ENCODE measurements at regions not wholly inside any gene's neighbourhood (a gene's known extent, or its start where the extent isn't known, plus 50 kb on each side); places are given as distances from the start of the nearest gene placed in this dataset.

DNA sequence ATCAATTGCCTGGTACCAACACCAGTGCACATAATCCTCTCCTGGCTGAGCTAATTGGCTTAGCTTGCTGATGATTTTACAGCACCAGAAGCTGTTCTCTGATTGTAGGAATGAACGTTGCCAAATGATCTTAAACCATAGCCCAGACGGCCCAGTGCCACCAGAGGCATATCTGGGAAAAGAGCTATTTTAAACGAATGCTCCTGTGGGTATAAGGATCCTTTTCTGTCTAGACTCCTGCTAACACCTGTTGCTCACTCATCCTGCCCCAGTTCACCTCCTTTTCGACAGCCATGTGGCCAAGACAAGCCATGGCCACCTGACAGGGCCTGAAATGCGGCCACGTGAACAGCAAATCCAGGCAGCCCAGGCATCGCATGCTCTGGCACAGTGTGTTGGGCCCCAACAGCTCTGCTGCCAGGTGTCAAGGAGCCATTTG, 289.9 kb upstream of the SLC30A5 start:
- H3K27ac ChIP-seq (ENCODE audit: low read depth, low read length) = peak overlapping the region; percentile 80
- H3K4me3 ChIP-seq (ENCODE audit: low read length in 3 of 3) = peak overlapping the region in 2 of 3 donors; percentile 10 to 31
- H3K9me3 ChIP-seq (ENCODE audit: control insufficient read depth in 3 of 3, low read length in 3 of 3) = no peaks in the 10 kb centered on the region
- peak overlapping the region in 2 of 3 donors; percentile 69 for H3K9ac ChIP-seq (ENCODE audit: low read depth in 1 of 3, low read length in 3 of 3)
- peaks cover 37 to 42% (median 40%) of the 10 kb centered on the region in 3 donors for H3K4me1 ChIP-seq (ENCODE audit: control insufficient read depth in 3 of 3, insufficient read depth in 3 of 3, low read length in 3 of 3)
- H3K27me3 ChIP-seq (ENCODE audit: control insufficient read depth in 3 of 3, insufficient read depth in 3 of 3, low read length in 3 of 3) = no peaks in the 10 kb centered on the region
- H3K36me3 ChIP-seq (ENCODE audit: control insufficient read depth in 3 of 3, insufficient read depth in 3 of 3, low read length in 3 of 3) = no peaks in the 10 kb centered on the region

DNA sequence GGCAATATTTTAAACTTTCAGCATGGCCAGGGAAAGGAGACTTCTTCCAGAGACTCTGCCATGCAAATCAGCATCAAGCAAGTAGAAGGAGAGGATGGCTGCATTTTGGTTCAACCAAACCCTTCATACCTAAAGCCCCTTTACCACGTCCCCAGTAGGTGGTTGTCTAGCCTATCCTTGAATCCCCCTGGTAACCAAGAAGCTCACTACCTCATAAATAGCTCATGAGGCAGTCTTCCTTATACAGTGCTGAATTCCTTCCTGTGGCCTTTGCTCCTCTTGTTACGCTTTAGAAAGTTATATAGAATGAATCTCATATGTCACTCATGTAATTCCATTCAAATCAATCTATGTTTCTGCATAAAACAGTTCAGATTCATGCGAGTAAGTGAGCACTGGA, 289.5 kb upstream of the SLC30A5 start:
- peak overlapping the region; percentile 80 for H3K27ac ChIP-seq (ENCODE audit: low read depth, low read length)
- H3K4me1 ChIP-seq (ENCODE audit: control insufficient read depth in 3 of 3, insufficient read depth in 3 of 3, low read length in 3 of 3) = peaks cover 33 to 38% (median 35%) of the 10 kb centered on the region in 3 donors
- H3K4me3 ChIP-seq (ENCODE audit: low read length in 3 of 3) = peak overlapping the region in 2 of 3 donors; percentile 31 to 49

DNA sequence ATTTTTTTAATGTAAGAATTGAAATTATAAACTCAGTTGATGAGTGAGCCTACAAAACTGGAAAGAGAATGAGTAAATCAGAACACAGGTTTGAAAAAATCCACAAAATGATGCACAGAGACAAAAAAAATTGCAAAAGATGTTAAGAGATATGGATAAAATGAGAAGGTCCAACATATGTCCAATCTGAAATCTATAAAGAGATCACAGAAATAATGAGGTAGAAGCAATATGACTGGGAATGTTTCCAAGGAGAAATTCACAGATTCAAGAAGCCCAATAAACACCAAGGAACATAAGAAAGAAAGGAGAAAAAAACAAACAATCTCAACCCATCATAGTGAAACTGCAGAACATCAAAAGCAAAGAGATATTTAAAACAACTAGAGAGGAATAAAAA, 288.4 kb upstream of the SLC30A5 start:
- Histone ChIP-seq H3K9me3 (ENCODE audit: control insufficient read depth in 3 of 3, low read length in 3 of 3) (no peaks in the 10 kb centered on the region), H3K4me1 (ENCODE audit: control insufficient read depth in 3 of 3, insufficient read depth in 3 of 3, low read length in 3 of 3) (peaks cover 31 to 35% (median 32%) of the 10 kb centered on the region in 3 donors), H3K27me3 (ENCODE audit: control insufficient read depth in 3 of 3, insufficient read depth in 3 of 3, low read length in 3 of 3) (no peaks in the 10 kb centered on the region), H3K4me3 (ENCODE audit: low read length in 3 of 3) (no peak overlapping the region), H3K36me3 (ENCODE audit: control insufficient read depth in 3 of 3, insufficient read depth in 3 of 3, low read length in 3 of 3) (no peaks in the 10 kb centered on the region), H3K9ac (ENCODE audit: low read depth in 1 of 3, low read length in 3 of 3) (no peak overlapping the region), H3K27ac (ENCODE audit: low read depth, low read length) (no peak overlapping the region)

More for the DNA sequence above, 289.5 kb upstream of the SLC30A5 start:
- no peaks in the 10 kb centered on the region for H3K9me3 ChIP-seq (ENCODE audit: control insufficient read depth in 3 of 3, low read length in 3 of 3)
- H3K27me3 ChIP-seq (ENCODE audit: control insufficient read depth in 3 of 3, insufficient read depth in 3 of 3, low read length in 3 of 3) = no peaks in the 10 kb centered on the region
- H3K9ac ChIP-seq (ENCODE audit: low read depth in 1 of 3, low read length in 3 of 3) = peak overlapping the region; percentile 51 to 69 (median 69)
- no peaks in the 10 kb centered on the region for H3K36me3 ChIP-seq (ENCODE audit: control insufficient read depth in 3 of 3, insufficient read depth in 3 of 3, low read length in 3 of 3)

DNA sequence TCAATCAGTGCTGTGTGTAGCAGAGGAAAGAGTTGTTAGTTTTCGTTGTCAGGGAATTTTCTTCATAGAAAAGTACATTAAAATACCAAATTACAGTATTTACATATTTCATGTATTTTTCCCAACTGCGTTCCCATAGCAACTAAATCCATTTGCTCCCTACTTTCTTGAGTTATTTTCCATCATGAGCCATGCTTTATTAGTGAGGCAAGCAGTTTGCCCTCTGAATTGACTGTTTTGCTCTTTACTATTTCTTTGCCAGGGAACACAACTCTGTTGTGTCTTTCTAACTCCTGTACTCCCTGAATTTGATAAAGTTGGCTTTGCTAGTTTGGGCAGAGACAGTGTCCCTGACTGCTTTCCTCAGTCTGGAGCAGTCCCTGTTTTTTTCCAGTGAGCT, 276.2 kb upstream of the SLC30A5 start:
- Histone ChIP-seq H3K9me3 (ENCODE audit: control insufficient read depth in 3 of 3, low read length in 3 of 3) (no peaks in the 10 kb centered on the region), H3K27ac (ENCODE audit: low read depth, low read length) (no peak overlapping the region), H3K9ac (ENCODE audit: low read depth in 1 of 3, low read length in 3 of 3) (no peak overlapping the region), H3K4me3 (ENCODE audit: low read length in 3 of 3) (no peak overlapping the region), H3K4me1 (ENCODE audit: control insufficient read depth in 3 of 3, insufficient read depth in 3 of 3, low read length in 3 of 3) (peaks cover 0 to 15% (median 3%) of the 10 kb centered on the region in 3 donors), H3K27me3 (ENCODE audit: control insufficient read depth in 3 of 3, insufficient read depth in 3 of 3, low read length in 3 of 3) (no peaks in the 10 kb centered on the region), H3K36me3 (ENCODE audit: control insufficient read depth in 3 of 3, insufficient read depth in 3 of 3, low read length in 3 of 3) (no peaks in the 10 kb centered on the region)

DNA sequence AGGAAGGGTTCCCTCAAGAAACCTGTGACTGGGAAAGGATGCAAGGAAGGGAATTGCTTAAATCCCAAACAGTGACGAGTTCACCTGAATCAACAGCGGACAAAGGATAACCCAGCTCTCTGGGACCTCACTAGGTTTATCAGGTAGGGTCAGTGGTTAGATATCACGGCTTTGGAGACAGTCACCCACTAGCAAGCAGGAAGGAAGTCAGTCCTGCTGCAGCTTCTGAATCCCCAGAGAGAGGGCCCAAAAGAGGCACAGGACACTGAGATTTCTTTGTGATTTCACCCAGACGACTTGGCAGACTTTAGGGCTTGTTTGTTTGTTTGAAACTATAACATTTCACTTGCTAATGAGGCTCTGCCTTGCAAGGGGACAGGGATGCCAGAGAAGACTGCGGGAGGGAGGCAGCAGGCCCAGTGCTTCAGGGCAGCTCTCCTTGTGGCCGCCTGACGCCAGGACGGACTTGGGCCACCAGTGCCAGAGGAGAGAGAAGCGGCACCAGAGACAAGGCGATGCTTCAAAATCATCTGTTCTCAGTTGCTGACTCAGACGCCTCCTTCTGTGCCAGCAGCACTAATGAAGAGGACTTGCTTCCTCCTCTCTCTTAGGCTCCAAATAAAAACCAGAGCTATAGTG, 275.6 kb upstream of the SLC30A5 start:
- no peaks in the 10 kb centered on the region for H3K36me3 ChIP-seq (ENCODE audit: control insufficient read depth in 3 of 3, insufficient read depth in 3 of 3, low read length in 3 of 3)
- H3K9ac ChIP-seq (ENCODE audit: low read depth in 1 of 3, low read length in 3 of 3) = peak overlapping the region in 1 of 3 donors; percentile 33
- no peaks in the 10 kb centered on the region for H3K9me3 ChIP-seq (ENCODE audit: control insufficient read depth in 3 of 3, low read length in 3 of 3)
- H3K27me3 ChIP-seq (ENCODE audit: control insufficient read depth in 3 of 3, insufficient read depth in 3 of 3, low read length in 3 of 3) = no peaks in the 10 kb centered on the region
- peaks cover 0 to 15% (median 3%) of the 10 kb centered on the region in 3 donors for H3K4me1 ChIP-seq (ENCODE audit: control insufficient read depth in 3 of 3, insufficient read depth in 3 of 3, low read length in 3 of 3)
- no peak overlapping the region for H3K4me3 ChIP-seq (ENCODE audit: low read length in 3 of 3)
- H3K27ac ChIP-seq (ENCODE audit: low read depth, low read length) = no peak overlapping the region

DNA sequence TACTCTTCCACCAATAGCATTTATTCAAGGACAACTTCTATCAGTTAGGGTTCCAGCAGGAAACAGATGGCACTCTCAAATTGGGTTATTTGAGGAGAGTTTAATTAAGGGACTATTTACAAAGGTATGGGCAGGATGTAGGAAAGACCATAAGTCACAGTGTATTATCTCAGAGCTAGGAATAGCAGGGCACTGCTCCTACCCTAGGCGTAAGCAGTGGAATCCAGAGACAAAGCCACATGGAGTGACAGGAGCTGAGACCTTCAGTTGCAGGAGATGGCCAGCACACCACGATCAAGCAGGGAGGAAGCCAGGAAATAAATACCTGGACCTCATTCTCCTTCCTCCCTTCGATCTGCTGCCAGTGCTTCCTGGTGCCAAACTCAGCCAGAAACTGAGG, 274.9 kb upstream of the SLC30A5 start:
- Histone ChIP-seq H3K27ac (ENCODE audit: low read depth, low read length) (no peak overlapping the region), H3K9me3 (ENCODE audit: control insufficient read depth in 3 of 3, low read length in 3 of 3) (no peaks in the 10 kb centered on the region)

DNA sequence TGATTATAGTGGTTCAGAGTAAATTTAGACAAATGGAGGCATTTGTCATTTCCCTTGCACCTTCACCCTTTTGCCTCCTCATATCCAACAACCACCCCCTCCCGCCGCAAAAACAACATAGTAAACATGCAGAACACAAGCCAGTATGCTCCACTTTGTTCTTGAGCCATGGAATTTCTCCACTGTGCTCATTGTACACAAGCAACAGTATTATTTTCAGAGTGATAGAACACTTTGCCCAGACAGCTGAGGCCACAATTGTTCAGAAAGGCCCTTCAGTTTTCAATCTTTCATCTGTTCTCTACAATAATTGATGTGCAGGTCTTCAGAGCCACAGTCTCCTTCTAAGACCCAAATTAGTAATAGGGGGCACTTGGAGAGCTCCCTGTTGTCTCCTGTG, 272.8 kb upstream of the SLC30A5 start:
- Histone ChIP-seq H3K4me1 (ENCODE audit: control insufficient read depth in 3 of 3, insufficient read depth in 3 of 3, low read length in 3 of 3) (peaks cover 0 to 15% (median 3%) of the 10 kb centered on the region in 3 donors), H3K9ac (ENCODE audit: low read depth in 1 of 3, low read length in 3 of 3) (no peak overlapping the region), H3K36me3 (ENCODE audit: control insufficient read depth in 3 of 3, insufficient read depth in 3 of 3, low read length in 3 of 3) (no peaks in the 10 kb centered on the region), H3K9me3 (ENCODE audit: control insufficient read depth in 3 of 3, low read length in 3 of 3) (no peaks in the 10 kb centered on the region), H3K27me3 (ENCODE audit: control insufficient read depth in 3 of 3, insufficient read depth in 3 of 3, low read length in 3 of 3) (no peaks in the 10 kb centered on the region), H3K27ac (ENCODE audit: low read depth, low read length) (no peak overlapping the region), H3K4me3 (ENCODE audit: low read length in 3 of 3) (no peak overlapping the region)

More for the DNA sequence above, 274.9 kb upstream of the SLC30A5 start:
- Histone ChIP-seq H3K27me3 (ENCODE audit: control insufficient read depth in 3 of 3, insufficient read depth in 3 of 3, low read length in 3 of 3) (no peaks in the 10 kb centered on the region), H3K4me1 (ENCODE audit: control insufficient read depth in 3 of 3, insufficient read depth in 3 of 3, low read length in 3 of 3) (peaks cover 0 to 15% (median 3%) of the 10 kb centered on the region in 3 donors), H3K9ac (ENCODE audit: low read depth in 1 of 3, low read length in 3 of 3) (peak overlapping the region in 1 of 3 donors; percentile 33), H3K4me3 (ENCODE audit: low read length in 3 of 3) (no peak overlapping the region), H3K36me3 (ENCODE audit: control insufficient read depth in 3 of 3, insufficient read depth in 3 of 3, low read length in 3 of 3) (no peaks in the 10 kb centered on the region)

DNA sequence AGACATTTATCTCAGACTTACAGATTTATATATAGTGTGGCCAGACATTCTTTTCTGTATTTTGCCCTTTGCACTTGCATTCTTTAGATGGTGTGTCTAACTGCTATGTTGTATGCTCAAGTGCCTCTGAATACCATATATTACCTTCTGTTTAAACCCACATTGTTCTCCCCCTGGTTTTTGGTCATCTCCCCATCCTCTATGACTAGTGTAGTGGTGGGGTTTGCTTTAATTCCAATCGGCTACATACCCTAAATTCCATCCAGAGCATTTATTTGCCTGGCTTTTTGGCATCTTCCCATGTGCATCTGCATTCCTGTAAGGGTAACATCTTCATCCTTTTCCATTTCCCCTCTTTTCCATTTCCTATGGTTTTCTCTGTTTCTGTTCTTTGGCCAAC, 271.0 kb upstream of the SLC30A5 start:
- H3K9me3 ChIP-seq (ENCODE audit: control insufficient read depth in 3 of 3, low read length in 3 of 3) = no peaks in the 10 kb centered on the region
- H3K27ac ChIP-seq (ENCODE audit: low read depth, low read length) = no peak overlapping the region
- H3K27me3 ChIP-seq (ENCODE audit: control insufficient read depth in 3 of 3, insufficient read depth in 3 of 3, low read length in 3 of 3) = no peaks in the 10 kb centered on the region
- no peaks in the 10 kb centered on the region for H3K36me3 ChIP-seq (ENCODE audit: control insufficient read depth in 3 of 3, insufficient read depth in 3 of 3, low read length in 3 of 3)
- H3K4me3 ChIP-seq (ENCODE audit: low read length in 3 of 3) = no peak overlapping the region
- no peak overlapping the region for H3K9ac ChIP-seq (ENCODE audit: low read depth in 1 of 3, low read length in 3 of 3)
- H3K4me1 ChIP-seq (ENCODE audit: control insufficient read depth in 3 of 3, insufficient read depth in 3 of 3, low read length in 3 of 3) = peaks cover 0 to 14% (median 3%) of the 10 kb centered on the region in 3 donors

DNA sequence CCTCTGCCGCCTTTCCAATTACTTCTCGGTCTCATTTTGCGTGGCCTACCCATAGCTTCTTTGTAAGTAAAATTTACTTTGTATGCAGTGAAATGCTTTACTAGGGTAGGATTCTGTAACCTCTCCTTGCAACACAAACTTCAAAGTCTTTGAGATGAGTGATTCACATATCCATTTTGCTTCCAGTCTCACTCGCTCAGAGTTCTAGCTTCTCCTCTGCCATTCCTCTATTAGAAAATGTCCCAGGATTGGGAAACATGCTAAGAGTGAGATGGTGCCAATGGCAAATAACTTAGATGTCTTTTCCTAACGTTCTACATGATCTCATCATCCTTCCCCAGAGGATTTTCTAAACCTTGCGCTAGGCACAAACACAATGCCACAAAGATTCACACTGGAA, 270.5 kb upstream of the SLC30A5 start:
- no peaks in the 10 kb centered on the region for H3K9me3 ChIP-seq (ENCODE audit: control insufficient read depth in 3 of 3, low read length in 3 of 3)
- no peaks in the 10 kb centered on the region for H3K27me3 ChIP-seq (ENCODE audit: control insufficient read depth in 3 of 3, insufficient read depth in 3 of 3, low read length in 3 of 3)
- H3K4me1 ChIP-seq (ENCODE audit: control insufficient read depth in 3 of 3, insufficient read depth in 3 of 3, low read length in 3 of 3) = peaks cover 0 to 9% (median 3%) of the 10 kb centered on the region in 3 donors
- H3K4me3 ChIP-seq (ENCODE audit: low read length in 3 of 3) = no peak overlapping the region
- no peaks in the 10 kb centered on the region for H3K36me3 ChIP-seq (ENCODE audit: control insufficient read depth in 3 of 3, insufficient read depth in 3 of 3, low read length in 3 of 3)
- H3K9ac ChIP-seq (ENCODE audit: low read depth in 1 of 3, low read length in 3 of 3) = no peak overlapping the region
- no peak overlapping the region for H3K27ac ChIP-seq (ENCODE audit: low read depth, low read length)

DNA sequence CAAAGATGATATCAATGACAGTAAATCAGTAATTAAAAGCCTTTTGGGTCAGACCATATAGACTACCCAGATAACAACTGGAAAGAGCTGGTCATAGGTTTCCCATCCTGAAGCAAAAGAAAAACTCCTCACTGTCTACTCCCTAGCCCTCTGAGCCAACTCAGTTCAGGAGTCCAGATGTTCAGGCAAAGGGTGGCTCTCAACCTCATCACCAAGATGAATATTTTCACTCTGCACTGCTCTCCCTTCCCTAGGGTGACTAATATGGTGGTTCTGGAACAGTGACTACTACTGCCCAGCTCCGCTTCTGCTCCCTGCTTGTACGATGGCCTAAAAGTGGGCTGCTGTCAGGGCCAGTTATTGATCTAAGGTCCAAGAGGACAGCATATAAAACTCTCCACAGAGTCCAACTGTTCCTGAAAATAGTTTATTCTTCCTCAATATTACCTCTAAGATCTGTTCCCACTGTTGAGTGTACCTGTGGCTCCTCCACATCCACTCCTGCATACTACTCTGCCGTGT, 263.4 kb upstream of the SLC30A5 start:
- H3K9me3 ChIP-seq (ENCODE audit: control insufficient read depth in 3 of 3, low read length in 3 of 3) = no peaks in the 10 kb centered on the region
- no peak overlapping the region for H3K9ac ChIP-seq (ENCODE audit: low read depth in 1 of 3, low read length in 3 of 3)
- H3K36me3 ChIP-seq (ENCODE audit: control insufficient read depth in 3 of 3, insufficient read depth in 3 of 3, low read length in 3 of 3) = no peaks in the 10 kb centered on the region
- no peaks in the 10 kb centered on the region for H3K27me3 ChIP-seq (ENCODE audit: control insufficient read depth in 3 of 3, insufficient read depth in 3 of 3, low read length in 3 of 3)
- no peaks in the 10 kb centered on the region for H3K4me1 ChIP-seq (ENCODE audit: control insufficient read depth in 3 of 3, insufficient read depth in 3 of 3, low read length in 3 of 3)
- no peak overlapping the region for H3K4me3 ChIP-seq (ENCODE audit: low read length in 3 of 3)
- no peak overlapping the region for H3K27ac ChIP-seq (ENCODE audit: low read depth, low read length)

Measured in skeletal muscle tissue (tissue), 3 donors.